Adrenal gland (tissue), 5 donors: ENCODE measurements at regions not wholly inside any gene's neighbourhood (a gene's known extent, or its start where the extent isn't known, plus 50 kb on each side); places are given as distances from the start of the nearest gene placed in this dataset.

ENCODE experiments used
- CTCF ChIP-seq, 6 experiments: fragments of 450-650 bp in 4 of 6; fragments of 200-600 bp in 2 of 6; sonication (generic) in 1 of 6; IDR thresholded peaks; 1 replicate in 5 of 6; 2 replicates in 1 of 6; pipeline versions ENCODE4 v1.5.1 to v1.8.0; 2016 to 2021; ENCODE audit warnings: antibody characterized with exemption in 6 of 6, mild to moderate bottlenecking in 2 of 6, moderate library complexity in 1 of 6
- POLR2A ChIP-seq, 2 donors: fragments of 450-650 bp; IDR thresholded peaks; one replicate each; pipeline ENCODE4 v1.6.1; 2017; ENCODE audit warnings: antibody characterized with exemption in 2 of 2, mild to moderate bottlenecking in 2 of 2, moderate library complexity in 1 of 2
- donor health status: DM: no; HTN: no; CAD: no.

- TF ChIP-seq POLR2A (IDR thresholded peaks at IDR 0.05) = no peak
- no peak for TF ChIP-seq CTCF (IDR thresholded peaks at IDR 0.05)
Observed at GRCh38 chr2:224141304-224141703, 102.2 kb upstream of the SERPINE2 start.
